HG02970 (cell line): ENCODE measurements at regions not wholly inside any gene's neighbourhood (a gene's known extent, or its start where the extent isn't known, plus 50 kb on each side); places are given as distances from the start of the nearest gene placed in this dataset.
"Not testable (repeated sequence)": the region's sequence is repeated elsewhere in the genome, so short reads cannot be mapped to it uniquely, and the experiment has no call there.

ENCODE experiments used
- ATAC-seq: cut with Tn5 transposase; IDR thresholded peaks from one replicate; pipeline ENCODE4 v1.9.1; 2021; ENCODE audit warnings: mild to moderate bottlenecking, moderate library complexity, moderate number of reproducible peaks; ENCODE audit not compliant: unreplicated experiment, low FRiP score

DNA sequence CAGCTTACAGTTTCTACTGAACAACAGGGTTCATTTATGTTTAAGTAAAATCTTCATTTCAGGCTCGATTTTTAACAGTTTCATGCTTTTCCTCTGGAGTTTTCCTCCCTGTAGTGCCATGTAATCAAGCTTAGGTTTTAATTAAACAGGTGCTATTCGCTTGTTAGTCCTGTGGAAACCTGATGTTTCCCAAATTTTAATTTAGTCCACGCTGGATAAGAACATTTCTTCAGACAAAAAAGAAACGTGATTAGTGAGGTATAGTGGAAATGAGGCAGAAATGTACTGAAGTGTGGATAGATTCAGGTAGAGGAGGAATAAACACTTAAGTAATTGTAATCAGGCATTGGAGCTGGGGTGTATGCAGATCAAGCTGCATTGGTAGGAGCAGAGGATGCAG lies 1217.5 kb downstream of the AACS start:
- ATAC-seq, result no peak

DNA sequence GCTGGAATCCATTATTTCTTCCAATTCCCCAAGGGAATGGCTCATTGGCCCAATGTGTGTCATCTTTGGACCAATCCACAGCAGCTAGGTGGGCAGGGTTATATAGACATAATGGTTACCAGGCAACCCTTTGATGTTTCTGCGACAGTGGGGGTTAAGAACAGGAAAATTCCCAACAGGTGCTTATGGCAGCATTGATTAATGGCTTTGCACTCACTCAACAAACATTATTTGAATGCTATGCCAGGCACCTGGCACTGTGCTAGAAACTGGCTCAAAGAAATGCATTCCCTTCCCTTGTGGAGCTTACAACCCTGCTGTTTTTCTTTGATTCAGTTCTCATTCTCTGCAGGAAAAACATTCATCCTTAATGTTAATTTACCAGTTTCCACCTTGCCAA lies 1221.0 kb downstream of the AACS start:
- ATAC-seq, result no peak

DNA sequence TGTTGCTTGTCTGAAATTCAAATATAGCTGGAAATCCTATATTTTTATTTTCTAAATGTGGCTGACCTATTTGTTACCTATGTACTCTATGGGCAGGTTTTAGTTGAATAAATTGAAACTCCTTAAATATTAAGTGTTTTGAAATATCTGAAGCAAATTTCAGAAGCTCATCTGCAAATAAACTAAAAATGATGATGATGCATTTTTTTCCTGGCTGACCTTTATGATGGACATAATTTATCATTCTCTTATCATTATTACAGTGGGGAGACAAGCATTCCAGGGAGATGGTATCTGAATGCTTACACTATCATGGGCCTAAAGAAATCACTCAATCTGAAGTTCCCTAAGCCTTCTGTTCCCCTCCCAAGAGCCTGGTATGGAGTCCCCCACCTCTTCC lies 1225.2 kb downstream of the AACS start:
- no peak for ATAC-seq

DNA sequence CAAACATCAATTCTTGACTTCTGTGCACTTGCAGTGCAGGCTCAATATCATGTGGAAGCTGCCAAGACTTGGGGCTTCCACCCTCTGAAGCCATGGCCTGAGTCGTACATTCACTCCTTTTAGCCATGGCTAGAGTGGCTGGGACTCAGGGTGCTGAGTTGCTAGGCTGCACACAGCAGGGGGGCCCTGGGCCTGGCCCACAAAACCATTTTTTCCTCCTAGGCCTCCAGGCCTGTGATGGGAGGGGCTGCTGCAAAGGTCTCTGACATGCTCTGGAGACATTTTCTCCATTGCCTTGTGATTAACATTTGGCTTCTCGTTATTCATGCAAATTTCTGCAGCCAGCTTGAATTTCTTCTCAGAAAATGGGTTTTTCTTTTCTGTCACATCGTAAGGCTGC lies 1226.8 kb downstream of the AACS start:
- ATAC-seq, result not testable (repeated sequence)

DNA sequence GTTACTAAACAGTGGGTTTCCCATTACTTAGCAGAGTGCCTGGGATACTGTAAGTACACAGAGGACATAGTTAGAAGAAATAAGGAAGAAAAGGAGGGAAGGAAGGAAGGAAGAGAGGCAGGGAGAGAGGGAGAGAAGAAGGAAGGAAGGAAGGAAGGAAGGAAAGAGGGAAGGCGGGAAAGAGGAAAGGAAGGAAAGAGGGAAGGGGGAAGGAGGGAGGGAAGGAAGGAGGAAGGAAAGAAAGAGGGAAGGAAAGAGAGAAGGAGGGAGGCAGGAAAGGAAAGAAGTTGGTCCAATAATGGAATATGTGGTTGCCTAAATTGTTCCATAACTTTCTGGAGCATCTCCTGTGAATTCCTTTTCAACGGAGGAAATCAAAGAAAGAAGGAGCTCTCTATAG lies 1230.4 kb downstream of the AACS start:
- ATAC-seq, result no peak

DNA sequence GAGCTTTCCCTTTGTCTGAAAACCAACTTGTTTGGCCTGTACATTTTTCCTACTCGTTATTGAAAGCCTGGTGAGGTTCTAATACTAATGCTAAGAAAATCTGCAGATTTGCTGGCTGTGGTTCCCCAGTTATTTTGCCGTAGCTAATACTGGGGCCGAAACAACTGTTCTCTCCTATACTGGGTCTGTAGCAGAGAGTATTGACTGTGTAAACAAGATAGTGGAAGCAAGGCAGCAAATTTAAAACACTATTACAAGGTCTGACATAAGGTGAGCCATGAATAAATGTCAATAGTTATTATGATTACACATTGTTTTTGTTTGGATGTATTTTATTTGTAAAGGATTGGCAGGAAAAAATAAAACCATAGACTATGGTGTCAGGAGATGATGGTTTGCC lies 1244.0 kb downstream of the AACS start:
- no peak for ATAC-seq

DNA sequence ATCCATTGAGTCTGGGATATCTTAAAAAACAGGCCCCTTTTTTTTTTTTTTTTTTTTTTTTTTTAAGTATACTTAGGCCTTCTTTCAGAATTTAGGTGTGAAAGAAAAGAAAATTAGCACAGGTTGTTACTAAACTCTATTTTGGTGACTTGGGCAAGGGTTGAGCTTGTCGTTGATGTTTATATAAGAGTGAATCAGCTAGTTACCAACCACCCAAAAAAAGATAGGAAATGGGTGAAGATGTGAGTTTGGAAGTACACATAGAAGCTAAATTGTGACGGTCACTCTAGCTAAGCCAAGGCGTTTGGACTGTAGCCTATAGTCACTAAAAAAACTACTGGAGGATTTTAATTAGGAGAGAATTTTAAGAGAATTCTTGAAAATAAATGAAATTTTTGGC lies 1247.2 kb downstream of the AACS start:
- no peak for ATAC-seq

DNA sequence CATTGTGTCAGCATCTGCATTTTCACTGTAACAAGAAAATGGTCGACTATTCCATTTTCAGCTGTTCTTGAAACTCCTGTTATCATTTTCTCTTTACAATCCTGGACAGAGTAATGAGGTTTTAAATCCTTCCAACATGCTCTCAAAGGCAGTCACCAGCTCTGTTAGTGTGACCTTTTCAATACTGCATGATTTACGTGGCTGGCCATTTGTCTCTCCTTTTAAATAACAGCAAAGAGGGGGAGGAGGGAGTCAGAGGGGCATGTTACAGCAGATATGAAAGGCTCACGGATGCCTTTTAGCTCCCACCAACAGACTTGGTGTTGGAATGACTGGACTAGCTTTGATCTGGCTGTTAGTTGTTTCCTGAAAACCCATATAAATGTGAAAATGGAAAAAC lies 1251.2 kb downstream of the AACS start:
- no peak for ATAC-seq

DNA sequence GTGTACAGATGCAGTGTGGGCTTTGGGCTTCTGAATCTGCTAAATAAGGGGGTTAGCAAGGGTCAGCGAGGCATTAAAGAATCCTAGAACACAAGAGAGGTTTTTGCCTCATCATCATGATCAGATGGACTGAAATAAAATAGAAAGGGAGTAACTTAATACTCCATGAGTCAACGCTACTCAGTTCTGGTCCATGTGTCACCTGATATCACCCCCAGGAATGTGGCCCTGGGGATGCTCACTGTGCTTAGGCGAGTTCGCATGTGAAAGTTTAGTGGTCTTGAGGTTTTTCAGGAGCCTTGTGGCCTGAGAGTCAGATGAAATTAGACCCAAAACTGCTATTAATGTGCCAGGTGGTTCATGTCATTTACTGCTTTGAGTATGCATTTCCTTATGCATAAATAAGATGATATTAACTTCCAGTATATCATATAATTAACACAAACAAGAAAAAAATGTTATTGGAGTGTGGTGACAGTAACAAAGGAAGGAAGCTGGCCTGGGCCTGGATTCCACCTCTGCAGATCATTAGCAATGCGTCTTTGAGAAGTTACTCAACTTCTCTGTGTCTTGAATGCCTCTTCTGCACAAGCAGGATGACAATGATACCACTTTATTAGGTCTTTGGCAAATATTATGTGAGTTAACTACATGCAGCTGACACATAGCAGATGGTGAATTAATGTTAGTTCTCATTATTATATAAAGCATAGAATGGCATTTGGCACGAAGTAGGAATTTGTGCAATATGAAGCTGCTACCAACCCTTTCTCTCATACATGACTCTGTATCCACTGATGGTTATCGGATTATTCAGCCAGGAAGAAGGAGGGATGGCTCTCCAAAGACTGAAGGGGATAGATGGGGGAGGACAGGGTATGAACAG lies 1272.6 kb downstream of the AACS start:
- ATAC-seq, result no peak

DNA sequence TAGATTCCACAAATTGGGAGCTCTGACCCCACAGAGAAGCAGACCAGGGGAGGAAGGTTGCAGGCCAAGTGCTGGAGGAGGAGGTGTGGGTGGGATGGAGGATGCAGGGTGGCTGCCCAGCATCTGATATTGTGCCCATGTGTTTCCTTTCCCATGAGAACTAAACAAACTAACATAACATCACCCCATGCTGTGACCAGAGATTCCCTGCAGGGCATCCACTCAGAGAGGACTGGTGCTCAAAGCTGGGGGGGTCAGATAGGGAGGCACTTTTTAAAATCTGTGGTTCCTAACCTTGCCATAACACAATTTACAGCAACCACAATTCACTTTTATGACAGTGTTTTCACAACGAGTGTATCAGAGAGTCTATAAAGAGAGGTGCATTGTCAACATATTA lies 1277.6 kb downstream of the AACS start:
- no peak for ATAC-seq

DNA sequence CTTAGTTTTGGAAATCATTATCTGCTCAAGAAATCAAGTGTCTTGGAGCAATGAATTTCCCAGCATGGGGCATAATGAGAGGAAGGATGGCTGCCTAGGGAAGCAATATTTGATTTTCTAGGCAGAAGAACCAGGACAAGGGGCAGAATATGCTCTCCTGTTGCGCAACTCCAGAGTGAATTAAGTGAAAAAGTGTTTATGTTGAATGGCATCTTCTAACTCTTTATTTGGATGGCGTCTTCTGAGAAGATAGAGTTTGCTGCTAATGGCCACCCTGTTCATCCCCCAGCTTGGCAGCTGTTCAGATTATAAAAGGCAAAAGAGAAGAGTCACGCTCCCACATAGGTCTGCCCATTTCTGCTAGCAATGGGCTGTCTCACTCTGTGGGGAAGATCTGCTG lies 1278.1 kb downstream of the AACS start:
- ATAC-seq, result no peak

DNA sequence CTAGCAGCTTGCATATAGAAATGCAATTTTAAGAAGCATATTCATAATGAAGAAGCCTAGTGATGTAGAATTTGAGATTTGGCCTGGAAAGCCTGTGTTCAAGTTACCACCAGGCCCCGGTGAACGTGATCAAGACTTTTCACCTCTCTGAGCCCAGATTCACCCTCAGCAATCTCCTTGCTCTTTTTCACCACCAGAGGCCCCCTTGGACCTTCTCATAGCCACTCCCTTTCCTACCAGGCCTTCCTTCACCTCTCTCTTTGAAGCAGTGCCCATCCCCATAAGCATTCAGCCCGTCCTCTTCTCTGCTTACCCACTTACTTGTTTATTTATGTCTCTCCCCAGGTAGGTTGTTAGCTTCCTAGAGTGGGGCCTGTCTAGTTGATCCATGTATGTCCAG lies 1280.9 kb downstream of the AACS start:
- ATAC-seq, result no peak

DNA sequence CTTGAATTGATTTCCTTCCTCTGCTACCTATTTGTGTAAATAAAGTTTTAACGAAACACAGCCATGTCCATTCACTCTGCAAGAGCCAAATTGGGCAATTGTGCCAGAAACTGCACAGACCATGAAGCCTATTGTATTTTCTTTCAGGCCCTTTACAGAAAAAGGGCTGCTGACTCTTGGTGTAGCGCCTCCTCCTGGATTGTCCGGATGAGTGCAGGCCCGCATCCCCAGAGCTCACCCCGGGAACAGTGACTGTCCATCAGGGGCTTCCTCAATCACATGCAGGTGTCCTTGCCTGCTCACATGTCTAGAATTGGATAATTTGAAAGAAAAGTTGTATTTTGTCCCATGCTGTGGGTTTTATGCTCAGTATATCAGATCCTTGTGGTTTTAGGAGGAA lies 1282.2 kb downstream of the AACS start:
- no peak for ATAC-seq

DNA sequence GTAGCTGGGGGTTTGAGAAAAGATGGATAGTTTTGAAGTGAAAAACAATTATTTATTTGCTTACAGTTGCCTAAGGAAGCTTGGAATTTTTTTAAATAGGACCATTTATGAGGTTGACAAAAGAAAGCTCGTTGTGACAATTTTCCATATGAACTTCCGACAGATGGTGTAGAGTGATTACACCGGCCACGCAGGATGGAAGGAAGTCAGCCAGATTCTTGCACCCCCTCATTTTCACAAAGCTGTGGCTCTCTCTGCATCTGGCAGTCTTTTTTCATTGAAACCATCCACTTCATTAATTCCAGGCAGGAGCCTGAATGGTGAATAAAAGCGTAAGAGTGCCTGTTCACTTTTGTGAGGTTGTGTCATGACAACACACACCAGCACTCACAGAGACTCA lies 1284.1 kb downstream of the AACS start:
- no peak for ATAC-seq

DNA sequence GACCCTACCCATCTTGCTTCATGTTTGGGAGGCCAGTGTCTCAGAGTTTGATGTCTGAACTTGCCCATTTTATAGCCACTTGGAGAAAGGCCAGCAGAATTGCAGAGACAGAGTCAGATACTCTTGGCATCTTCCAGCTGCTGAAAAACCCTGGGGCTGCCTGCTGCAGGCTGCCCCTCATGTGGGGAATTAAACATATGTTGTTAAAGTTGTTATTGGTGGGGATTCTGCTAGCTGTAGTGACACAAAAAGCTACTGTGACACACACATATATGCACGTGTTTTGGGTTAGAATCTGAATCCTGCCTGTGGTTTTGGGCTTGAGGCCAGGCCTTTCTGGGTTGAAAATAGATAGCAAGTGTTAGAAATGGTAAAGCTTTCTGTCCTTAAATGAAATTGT lies 1288.4 kb downstream of the AACS start:
- no peak for ATAC-seq

DNA sequence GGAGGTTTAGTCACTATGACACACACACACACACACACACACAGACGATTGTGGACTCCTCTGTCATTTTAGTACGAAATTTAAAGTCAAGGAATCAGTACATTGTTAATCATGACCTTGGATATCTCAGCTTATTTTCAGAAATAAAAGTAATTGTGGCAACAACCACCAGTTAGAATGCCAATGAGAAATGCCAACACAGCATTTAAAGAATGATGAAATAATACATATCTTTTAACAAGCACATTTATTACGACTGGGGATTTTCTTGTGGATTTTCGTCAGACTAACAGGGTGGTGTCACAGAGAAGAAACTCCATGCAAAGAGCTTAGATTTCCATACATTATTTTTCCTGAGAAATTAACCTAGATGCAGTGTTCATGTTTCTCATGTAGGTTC lies 1289.4 kb downstream of the AACS start:
- ATAC-seq, result no peak

DNA sequence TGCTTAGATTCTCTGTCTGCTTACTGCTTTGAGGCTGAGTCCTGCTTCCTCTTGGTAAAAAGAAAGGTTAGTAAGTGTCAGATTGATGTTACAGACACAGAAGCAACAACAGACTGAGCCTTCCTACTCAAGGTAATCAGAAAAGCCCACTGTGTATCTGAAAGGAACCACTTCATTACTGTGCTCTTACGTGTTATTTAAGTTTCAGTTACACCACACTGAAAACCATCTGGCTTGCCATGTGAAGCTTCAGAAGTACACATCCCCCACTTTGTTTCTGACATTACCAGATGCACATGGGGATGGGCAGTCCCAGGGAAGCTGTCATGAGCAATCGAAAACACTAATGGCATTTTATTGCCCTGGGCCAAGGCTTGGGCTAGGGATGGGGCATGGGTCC lies 1290.1 kb downstream of the AACS start:
- ATAC-seq, result no peak

DNA sequence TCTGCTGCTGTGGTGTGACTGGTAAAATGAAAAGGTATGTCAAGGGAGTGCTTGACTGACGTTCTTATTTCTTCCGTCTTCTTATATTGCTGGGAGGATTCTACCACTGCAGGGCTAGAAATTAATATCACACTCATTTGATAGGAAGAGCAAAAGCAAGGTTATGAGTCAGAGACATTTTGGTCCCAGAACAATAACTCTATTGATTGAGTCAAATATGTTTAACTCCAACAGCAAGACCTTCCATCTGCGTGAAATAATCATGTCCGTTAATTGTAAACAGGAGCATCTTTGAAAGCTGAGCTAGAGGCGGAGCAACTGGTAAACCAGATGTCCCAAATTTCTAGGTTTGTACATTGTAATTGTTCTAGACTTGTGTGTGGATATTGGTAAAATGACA lies 1293.6 kb downstream of the AACS start:
- ATAC-seq, result no peak

DNA sequence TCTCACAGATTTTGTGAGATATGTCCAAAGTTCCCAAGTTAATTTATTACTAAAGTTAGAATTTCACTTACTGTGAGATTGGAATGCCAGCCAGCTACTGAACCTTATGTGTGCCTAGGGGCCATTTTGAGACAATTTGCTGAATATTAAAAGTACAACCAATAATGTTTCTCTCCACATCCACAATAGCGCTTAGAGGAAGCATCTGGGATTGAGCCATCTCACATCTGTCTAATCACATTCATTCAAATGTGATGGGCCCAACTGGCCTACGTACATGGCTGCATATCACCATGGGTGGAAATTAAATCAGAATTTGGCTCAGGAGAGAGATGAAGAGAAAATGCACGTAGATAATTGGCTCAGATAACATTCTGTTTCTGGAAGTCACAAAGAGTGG lies 1294.0 kb downstream of the AACS start:
- ATAC-seq, result no peak

DNA sequence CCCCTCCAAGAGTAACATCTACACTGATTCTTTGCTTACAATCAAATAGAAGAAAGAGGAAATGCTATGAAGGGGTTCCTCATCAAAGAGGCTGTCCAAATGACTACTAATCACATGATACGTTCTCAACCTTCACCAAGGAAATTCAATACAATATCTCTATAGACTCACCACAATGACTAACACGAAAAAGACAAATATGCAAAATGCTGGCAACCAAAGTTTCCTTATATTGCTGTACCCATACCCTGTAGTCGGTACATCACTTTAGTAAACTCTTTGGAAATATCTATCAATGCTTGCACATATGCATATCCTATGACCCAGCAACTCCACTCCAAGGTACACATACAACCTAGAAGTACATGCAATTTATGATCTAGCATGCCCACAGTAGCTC lies 1296.6 kb downstream of the AACS start:
- no peak for ATAC-seq

DNA sequence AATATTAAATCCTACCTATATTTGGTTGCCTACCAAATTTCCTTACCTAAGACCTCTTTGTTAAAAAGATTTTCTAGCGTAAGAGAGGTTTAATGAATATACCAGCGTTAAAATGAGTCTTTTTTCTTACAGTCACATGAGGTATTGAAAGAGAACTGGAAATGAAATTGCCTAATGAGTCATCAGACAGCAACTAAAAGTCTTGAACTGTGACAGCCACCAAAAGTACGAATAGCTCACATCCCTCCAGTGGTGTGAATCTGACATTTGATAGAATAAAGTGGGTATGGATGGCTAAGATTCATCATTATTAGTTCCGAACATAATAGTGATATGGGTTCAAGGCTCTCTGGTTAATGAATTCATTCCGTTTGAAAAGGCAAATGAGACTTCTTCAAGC lies 1297.3 kb downstream of the AACS start:
- no peak for ATAC-seq

DNA sequence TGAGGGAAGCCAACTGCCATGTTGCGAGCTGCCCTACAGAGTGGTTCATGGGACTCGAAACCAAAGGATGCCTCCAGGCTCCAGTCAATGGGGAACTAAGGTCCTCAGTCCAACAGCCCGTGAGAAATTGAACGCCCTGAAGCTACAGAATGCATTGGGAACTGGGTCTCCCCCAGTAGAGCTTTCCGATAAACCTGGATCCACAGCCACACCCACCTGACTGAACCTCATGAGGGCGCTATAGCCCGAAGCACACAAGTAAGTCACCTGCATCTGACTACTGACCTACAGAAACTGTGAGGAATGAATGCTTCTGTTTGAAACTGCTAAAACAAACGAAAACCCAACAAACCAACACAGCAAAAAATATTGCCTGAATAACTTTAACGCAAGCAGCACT lies 1297.7 kb downstream of the AACS start:
- no peak for ATAC-seq
